VCaP (cell line): ENCODE measurements at regions not wholly inside any gene's neighbourhood (a gene's known extent, or its start where the extent isn't known, plus 50 kb on each side); places are given as distances from the start of the nearest gene placed in this dataset.
"Not testable (repeated sequence)": the region's sequence is repeated elsewhere in the genome, so short reads cannot be mapped to it uniquely, and the experiment has no call there.

Experiments
- H3K27ac ChIP-seq: fragments of 450-650 bp; 2 replicates; pipeline ENCODE4 v1.5.1; 2017
- TF ChIP-seq, protein P1 (sequence below): fragments of 450-650 bp; conservative IDR thresholded peaks from 2 replicates; pipeline ENCODE4 v1.5.1; 2017; ENCODE audit warnings: mild to moderate bottlenecking, moderate library complexity

DNA sequence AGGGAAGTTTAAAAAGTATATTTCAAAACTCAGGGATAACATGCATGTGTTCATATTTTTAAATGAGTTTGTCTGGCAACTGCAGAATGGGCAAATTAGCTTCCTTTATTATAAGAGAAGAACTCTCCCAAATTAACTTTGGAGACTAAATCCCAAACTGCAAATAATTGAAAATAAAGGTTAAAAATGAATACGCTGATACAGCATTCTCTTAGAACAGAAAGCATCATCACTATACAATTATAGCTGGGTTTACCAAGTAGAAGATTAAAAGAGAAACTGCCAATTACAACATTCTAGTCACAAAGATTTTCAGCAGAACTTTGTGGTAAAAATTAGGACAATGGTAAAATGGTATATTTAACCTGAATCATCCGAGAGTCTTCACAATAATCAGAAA lies 73.3 kb downstream of the OLFM4 start:
- TF ChIP-seq, protein P1, sequence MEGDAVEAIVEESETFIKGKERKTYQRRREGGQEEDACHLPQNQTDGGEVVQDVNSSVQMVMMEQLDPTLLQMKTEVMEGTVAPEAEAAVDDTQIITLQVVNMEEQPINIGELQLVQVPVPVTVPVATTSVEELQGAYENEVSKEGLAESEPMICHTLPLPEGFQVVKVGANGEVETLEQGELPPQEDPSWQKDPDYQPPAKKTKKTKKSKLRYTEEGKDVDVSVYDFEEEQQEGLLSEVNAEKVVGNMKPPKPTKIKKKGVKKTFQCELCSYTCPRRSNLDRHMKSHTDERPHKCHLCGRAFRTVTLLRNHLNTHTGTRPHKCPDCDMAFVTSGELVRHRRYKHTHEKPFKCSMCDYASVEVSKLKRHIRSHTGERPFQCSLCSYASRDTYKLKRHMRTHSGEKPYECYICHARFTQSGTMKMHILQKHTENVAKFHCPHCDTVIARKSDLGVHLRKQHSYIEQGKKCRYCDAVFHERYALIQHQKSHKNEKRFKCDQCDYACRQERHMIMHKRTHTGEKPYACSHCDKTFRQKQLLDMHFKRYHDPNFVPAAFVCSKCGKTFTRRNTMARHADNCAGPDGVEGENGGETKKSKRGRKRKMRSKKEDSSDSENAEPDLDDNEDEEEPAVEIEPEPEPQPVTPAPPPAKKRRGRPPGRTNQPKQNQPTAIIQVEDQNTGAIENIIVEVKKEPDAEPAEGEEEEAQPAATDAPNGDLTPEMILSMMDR: no peak

DNA sequence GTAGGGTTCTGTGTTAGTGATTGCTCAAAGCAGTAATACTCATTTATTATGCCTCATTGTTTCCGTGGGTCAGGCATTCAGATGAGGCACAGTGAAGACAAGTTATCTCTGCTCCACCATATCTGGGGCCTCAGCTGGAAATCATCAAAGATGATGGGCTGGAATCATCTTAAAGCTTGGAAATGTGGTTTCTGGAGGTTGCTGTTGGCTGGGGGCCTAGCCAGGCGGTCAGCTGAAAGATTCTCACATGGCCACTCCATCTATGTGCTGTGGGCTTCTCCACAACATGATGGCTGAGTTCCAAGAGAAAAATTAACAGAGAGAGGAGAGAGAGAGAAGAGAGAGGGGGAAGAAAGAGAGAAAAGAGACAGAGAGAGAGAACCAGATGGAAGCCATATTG lies 75.5 kb downstream of the OLFM4 start:
- no peak overlapping the region for H3K27ac ChIP-seq
- TF ChIP-seq, protein P1: no peak

More for the DNA sequence above, 73.3 kb downstream of the OLFM4 start:
- no peak overlapping the region for H3K27ac ChIP-seq

DNA sequence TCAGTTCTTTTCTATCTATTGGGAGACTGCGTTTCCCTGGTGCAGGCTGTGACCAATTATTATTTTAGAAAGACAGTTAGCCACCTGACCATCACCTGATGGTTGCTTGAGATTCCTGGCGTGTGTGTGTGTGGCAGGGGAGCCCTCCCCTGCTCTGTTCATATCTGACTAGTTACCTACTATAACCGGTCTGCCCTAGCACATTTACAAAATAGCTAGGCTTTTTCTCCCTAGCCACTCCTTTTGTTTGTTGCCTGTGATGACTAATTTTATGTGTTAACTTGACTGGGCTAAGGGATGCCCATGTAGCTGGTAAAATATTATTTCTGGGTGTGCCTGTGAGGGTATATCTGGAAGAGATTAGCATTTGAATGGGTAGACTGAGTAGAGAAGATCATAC lies 76.9 kb downstream of the OLFM4 start:
- H3K27ac ChIP-seq: peak overlapping the region; percentile 44
- TF ChIP-seq, protein P1: no peak

DNA sequence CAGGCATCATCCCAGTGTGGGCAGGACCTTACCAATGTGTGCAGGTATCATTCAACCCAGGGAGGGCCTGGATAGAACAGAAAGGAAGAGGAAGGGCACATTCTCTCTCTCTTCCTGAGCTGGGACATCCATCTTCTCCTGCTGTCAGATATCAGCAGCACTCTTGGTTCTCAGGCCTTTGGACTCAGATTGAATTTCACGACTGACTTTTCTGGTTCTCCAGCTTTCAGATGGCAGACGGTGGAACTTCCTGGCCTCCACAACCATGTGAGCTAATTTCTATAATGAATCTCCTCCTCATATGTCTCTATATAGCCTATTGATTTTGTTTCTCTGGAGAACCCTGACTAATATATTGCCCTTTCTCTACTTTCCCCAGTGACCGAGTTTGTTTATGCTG lies 77.3 kb downstream of the OLFM4 start:
- TF ChIP-seq, protein P1: no peak
- H3K27ac ChIP-seq: peak overlapping the region; percentile 44

DNA sequence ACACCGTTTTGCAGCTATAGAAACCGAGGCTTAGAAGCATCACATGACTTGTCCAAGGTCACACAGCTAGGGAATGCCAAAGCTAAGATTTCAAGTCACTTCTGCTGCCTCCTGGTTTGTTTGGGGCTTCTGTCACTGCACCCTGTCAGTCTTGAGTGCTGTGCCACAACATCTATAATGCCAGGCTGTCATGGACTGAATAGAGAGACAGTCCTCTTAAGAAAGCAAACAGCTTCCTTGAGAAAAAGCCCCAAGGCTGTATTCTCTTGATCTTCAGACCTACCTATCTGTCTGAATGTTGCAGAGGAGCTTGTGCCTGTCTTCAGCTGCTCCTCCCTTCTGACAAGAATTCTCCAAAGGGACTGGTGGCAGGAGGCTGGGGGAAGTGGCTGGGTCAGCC lies 81.6 kb downstream of the OLFM4 start:
- TF ChIP-seq, protein P1: no peak
- no peak overlapping the region for H3K27ac ChIP-seq

DNA sequence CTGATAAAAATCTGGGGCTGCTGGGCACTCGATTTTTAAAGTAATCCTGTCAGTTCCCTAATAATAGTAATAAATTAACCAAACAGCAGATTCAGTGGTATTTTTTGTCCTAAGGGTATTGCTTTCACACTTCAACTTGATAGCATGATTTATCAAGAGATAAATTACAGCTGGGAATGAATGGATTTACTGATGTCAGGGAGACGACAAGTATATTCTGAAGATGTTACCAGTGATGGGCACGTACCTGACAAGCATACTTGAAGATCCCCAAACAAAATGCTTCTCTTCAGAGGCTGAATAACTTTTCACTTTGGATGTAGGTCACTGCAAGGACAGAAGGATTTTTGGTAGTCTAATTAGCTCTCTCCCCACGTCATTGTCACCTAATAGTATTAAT lies 82.0 kb downstream of the OLFM4 start:
- H3K27ac ChIP-seq: no peak overlapping the region
- TF ChIP-seq, protein P1: no peak

DNA sequence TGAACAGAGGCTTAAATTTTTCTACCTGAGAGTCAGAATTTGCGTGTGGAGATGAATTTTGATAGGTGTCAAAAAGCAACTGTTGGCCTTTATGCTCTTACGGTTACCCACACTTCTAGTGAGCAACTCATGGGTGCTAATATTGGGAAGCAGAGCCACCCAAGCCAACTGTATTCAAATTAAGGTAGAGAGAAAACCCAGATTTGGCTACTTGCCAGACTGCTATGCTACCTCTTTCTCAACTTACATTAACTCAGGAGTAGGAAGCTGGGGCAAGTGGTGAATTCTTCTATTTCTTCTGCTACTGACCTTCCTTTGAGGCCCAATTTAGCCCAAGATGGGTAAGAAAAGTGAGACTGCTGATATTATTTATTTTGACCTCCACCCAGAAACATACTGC lies 83.9 kb downstream of the OLFM4 start:
- no peak overlapping the region for H3K27ac ChIP-seq
- TF ChIP-seq, protein P1: no peak

DNA sequence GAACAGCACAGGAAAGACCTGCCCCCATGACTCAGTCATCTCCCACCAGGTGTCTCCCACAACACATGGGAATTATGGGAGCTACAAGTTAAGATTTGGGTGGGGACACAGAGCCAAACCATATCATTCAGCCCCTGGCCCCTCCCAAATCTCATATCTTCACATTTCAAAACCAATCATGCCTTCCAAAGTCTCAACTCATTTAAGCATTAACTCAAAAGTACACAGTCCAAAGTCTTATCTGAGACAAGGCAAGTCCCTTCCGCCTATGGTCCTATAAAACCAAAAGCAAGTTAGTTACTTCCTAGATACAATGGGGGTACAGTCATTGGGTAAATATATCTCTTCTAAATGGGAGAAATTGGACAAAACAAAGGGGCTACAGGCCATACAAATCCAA lies 88.4 kb downstream of the OLFM4 start:
- not testable (repeated sequence) for H3K27ac ChIP-seq
